OCI-LY3 (cell line): ENCODE measurements at regions not wholly inside any gene's neighbourhood (a gene's known extent, or its start where the extent isn't known, plus 50 kb on each side); places are given as distances from the start of the nearest gene placed in this dataset.

Experiments
- CTCF ChIP-seq: fragments of 200-600, 300-600 bp; sonication (generic); IDR thresholded peaks from 2 replicates; pipeline ENCODE4 v1.5.1; 2014; ENCODE audit warnings: antibody characterized with exemption, low read length, low read depth
- EZH2phosphoT487 ChIP-seq: fragments of 200-600 bp; shearing (Covaris generic); IDR thresholded peaks from 2 replicates; pipeline ENCODE4 v1.6.1; 2018; ENCODE audit warnings: antibody characterized with exemption, mixed run types, low read depth

DNA sequence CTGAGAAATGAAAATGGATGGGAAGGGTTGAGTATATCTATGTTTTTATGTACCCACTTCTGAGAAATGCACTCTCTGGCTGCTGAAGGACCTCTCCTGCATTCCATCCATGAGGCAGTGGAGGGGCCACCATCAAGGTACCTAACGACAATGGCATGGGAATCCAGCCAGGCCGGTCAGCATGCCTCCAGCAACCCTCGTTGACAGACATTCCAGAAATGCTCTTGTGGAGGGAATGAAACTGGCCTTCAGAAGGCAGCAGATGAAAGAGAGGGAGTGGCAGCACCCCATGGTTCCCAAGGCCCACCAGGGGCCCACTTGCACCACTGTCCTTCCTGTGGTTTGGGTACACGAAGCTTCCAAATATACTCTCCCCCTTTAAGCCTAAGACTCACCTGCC is 269.0 kb downstream of the ARHGAP12 start:
- TF ChIP-seq CTCF: no peak
- TF ChIP-seq EZH2phosphoT487: no peak
